Neural cell (in vitro differentiated cells): ENCODE measurements at regions not wholly inside any gene's neighbourhood (a gene's known extent, or its start where the extent isn't known, plus 50 kb on each side); places are given as distances from the start of the nearest gene placed in this dataset.

Experiments used
- H2AFZ ChIP-seq: fragments of 200-600, 300-800 bp; sonication (generic), shearing (Covaris generic); 2 replicates; pipeline ENCODE4 v1.6.0; 2014; ENCODE audit warnings: low read depth, mild to moderate bottlenecking, antibody characterized with exemption, low read length, moderate library complexity
- H3F3A ChIP-seq: fragments of 200-600 bp; shearing (Covaris generic); 2 replicates; pipeline ENCODE4 v1.6.1; 2016; ENCODE audit warnings: mild to moderate bottlenecking, moderate library complexity, mixed read lengths, antibody characterized with exemption, low read length; ENCODE audit not compliant: insufficient read depth, poor library complexity, severe bottlenecking
- H3K27ac ChIP-seq: fragments of 200-600, 300-800 bp; sonication (generic), shearing (Covaris generic); 2 replicates; pipeline ENCODE4 v1.5.1; 2014; ENCODE audit warnings: mild to moderate bottlenecking, low read length, moderate library complexity
- H3K27me3 ChIP-seq: fragments of 300-800, 200-600 bp; sonication (generic), shearing (Covaris generic); 2 replicates; pipeline ENCODE4 v1.6.0; 2014; ENCODE audit warnings: mild to moderate bottlenecking, low read depth, low read length, moderate library complexity; ENCODE audit not compliant: insufficient read depth
- H3K36me3 ChIP-seq: fragments of 300-800, 200-600 bp; sonication (generic), shearing (Covaris generic); 2 replicates; pipeline ENCODE4 v1.5.1; 2014; ENCODE audit warnings: mild to moderate bottlenecking, antibody characterized with exemption, low read length, moderate library complexity; ENCODE audit not compliant: insufficient read depth
- H3K4me2 ChIP-seq: fragments of 300-800, 200-600 bp; sonication (generic), shearing (Covaris generic); 2 replicates; pipeline ENCODE4 v1.6.0; 2014; ENCODE audit warnings: mild to moderate bottlenecking, low read length
- H3K4me3 ChIP-seq: fragments of 300-800, 200-600 bp; sonication (generic), shearing (Covaris generic); 2 replicates; pipeline ENCODE4 v1.5.1; 2014; ENCODE audit warnings: mild to moderate bottlenecking, low read length, moderate library complexity
- H3K79me2 ChIP-seq: fragments of 200-600 bp; shearing (Covaris generic); replicated peaks from 2 replicates; pipeline ENCODE4 v1.6.0; 2014; ENCODE audit warnings: mild to moderate bottlenecking, low read length, moderate library complexity; ENCODE audit not compliant: insufficient read depth
- H3K9ac ChIP-seq: fragments of 300-800, 200-600 bp; sonication (generic), shearing (Covaris generic); 2 replicates; pipeline ENCODE4 v1.6.1; 2016; ENCODE audit warnings: mild to moderate bottlenecking, low read length, mixed read lengths
- H3K9me2 ChIP-seq: fragments of 200-600 bp; shearing (Covaris generic); 2 replicates; pipeline ENCODE4 v1.6.1; 2016; ENCODE audit warnings: mild to moderate bottlenecking, low read length, mixed read lengths; ENCODE audit not compliant: insufficient read depth
- H3K9me3 ChIP-seq: fragments of 200-600, 300-800 bp; sonication (generic), shearing (Covaris generic); 2 replicates; pipeline ENCODE4 v1.6.1; 2016; ENCODE audit warnings: mild to moderate bottlenecking, mixed run types, low read length, moderate library complexity, mixed read lengths
- H4K20me1 ChIP-seq: fragments of 200-600 bp; shearing (Covaris generic); 2 replicates; pipeline ENCODE4 v1.6.1; 2016; ENCODE audit warnings: mild to moderate bottlenecking, mixed run types; ENCODE audit not compliant: insufficient read depth
- CTCF ChIP-seq: fragments of 450-650 bp; IDR thresholded peaks from 2 replicates; pipeline ENCODE4 v1.5.1; 2014; ENCODE audit warnings: antibody characterized with exemption, mild to moderate bottlenecking, moderate library complexity; ENCODE audit not compliant: poor library complexity, severe bottlenecking
- EP300 ChIP-seq: fragments of 450-650 bp; conservative IDR thresholded peaks from 2 replicates; pipeline ENCODE4 v1.6.1; 2014; ENCODE audit warnings: antibody characterized with exemption, mild to moderate bottlenecking, moderate library complexity; ENCODE audit not compliant: poor library complexity, severe bottlenecking
- EZH2 ChIP-seq: fragments of 200-600, 300-800 bp; shearing (Covaris generic), sonication (generic); IDR thresholded peaks from 2 replicates; pipeline ENCODE4 v1.6.1; 2014; ENCODE audit warnings: antibody characterized with exemption, low read length, borderline replicate concordance, mild to moderate bottlenecking; ENCODE audit not compliant: insufficient read depth, poor library complexity, severe bottlenecking
- MXI1 ChIP-seq: fragments of 450-650 bp; conservative IDR thresholded peaks from 2 replicates; pipeline ENCODE4 v1.6.1; 2014; ENCODE audit warnings: antibody characterized with exemption, mild to moderate bottlenecking; ENCODE audit not compliant: poor library complexity, severe bottlenecking
- POLR2AphosphoS5 ChIP-seq: IDR thresholded peaks from 2 replicates; pipeline ENCODE4 v1.6.1; 2012
- RAD21 ChIP-seq: fragments of 450-650 bp; conservative IDR thresholded peaks from 2 replicates; pipeline ENCODE4 v1.6.1; 2014; ENCODE audit warnings: antibody characterized with exemption, mild to moderate bottlenecking, moderate library complexity
- REST ChIP-seq: IDR thresholded peaks from 2 replicates; pipeline ENCODE4 v1.6.1; 2012; ENCODE audit warnings: borderline replicate concordance
- SMC3 ChIP-seq: fragments of 450-650 bp; conservative IDR thresholded peaks from 2 replicates; pipeline ENCODE4 v1.6.1; 2014; ENCODE audit warnings: antibody characterized with exemption, mild to moderate bottlenecking, moderate library complexity; ENCODE audit not compliant: poor library complexity
- TAF1 ChIP-seq: IDR thresholded peaks from 2 replicates; pipeline ENCODE4 v1.6.1; 2012; ENCODE audit warnings: low read depth

- no peaks in the 10 kb centered on the region for H3K9me2 ChIP-seq
- no peak overlapping the region for H3K4me2 ChIP-seq
- no peak overlapping the region for H2AFZ ChIP-seq
- no peak overlapping the region for H3K27ac ChIP-seq
- no peak overlapping the region for H3K9ac ChIP-seq
- no peak overlapping the region for H3K4me3 ChIP-seq
- peaks cover 13% of the 10 kb centered on the region for H3K79me2 ChIP-seq
- H3F3A ChIP-seq = no peaks in the 10 kb centered on the region
- no peaks in the 10 kb centered on the region for H3K9me3 ChIP-seq
- no peaks in the 10 kb centered on the region for H3K27me3 ChIP-seq
- peaks cover 2% of the 10 kb centered on the region for H4K20me1 ChIP-seq
- TF ChIP-seq MXI1 (no peak), REST (no peak), POLR2AphosphoS5 (no peak)
- H3K36me3 ChIP-seq = no peaks in the 10 kb centered on the region
Measured at GRCh38 chr10:60450291-60450690, 60.6 kb upstream of the ANK3 start.

GRCh38 chr10:60448246-60448645, 58.6 kb upstream of the ANK3 start:
- H3K9me2 ChIP-seq = no peaks in the 10 kb centered on the region
- no peak overlapping the region for H2AFZ ChIP-seq
- H3K9me3 ChIP-seq = no peaks in the 10 kb centered on the region
- H3K4me3 ChIP-seq = no peak overlapping the region
- H3K4me2 ChIP-seq = no peak overlapping the region
- no peak overlapping the region for H3K9ac ChIP-seq
- peaks cover 2% of the 10 kb centered on the region for H4K20me1 ChIP-seq
- no peaks in the 10 kb centered on the region for H3K27me3 ChIP-seq
- H3K27ac ChIP-seq = no peak overlapping the region
- H3F3A ChIP-seq = no peaks in the 10 kb centered on the region
- TF ChIP-seq REST (no peak), MXI1 (no peak), RAD21 (no peak), SMC3 (no peak), CTCF (no peak), POLR2AphosphoS5 (no peak), EP300 (no peak), TAF1 (no peak), EZH2 (no peak)
- H3K79me2 ChIP-seq = peaks cover 13% of the 10 kb centered on the region
- no peaks in the 10 kb centered on the region for H3K36me3 ChIP-seq
